GM18517 (cell line): ENCODE measurements at regions not wholly inside any gene's neighbourhood (a gene's known extent, or its start where the extent isn't known, plus 50 kb on each side); places are given as distances from the start of the nearest gene placed in this dataset.

Experiments used
- ATAC-seq: cut with Tn5 transposase; IDR thresholded peaks from one replicate; pipeline ENCODE4 v1.9.1; 2021; ENCODE audit warnings: mild to moderate bottlenecking, moderate library complexity; ENCODE audit not compliant: unreplicated experiment

DNA sequence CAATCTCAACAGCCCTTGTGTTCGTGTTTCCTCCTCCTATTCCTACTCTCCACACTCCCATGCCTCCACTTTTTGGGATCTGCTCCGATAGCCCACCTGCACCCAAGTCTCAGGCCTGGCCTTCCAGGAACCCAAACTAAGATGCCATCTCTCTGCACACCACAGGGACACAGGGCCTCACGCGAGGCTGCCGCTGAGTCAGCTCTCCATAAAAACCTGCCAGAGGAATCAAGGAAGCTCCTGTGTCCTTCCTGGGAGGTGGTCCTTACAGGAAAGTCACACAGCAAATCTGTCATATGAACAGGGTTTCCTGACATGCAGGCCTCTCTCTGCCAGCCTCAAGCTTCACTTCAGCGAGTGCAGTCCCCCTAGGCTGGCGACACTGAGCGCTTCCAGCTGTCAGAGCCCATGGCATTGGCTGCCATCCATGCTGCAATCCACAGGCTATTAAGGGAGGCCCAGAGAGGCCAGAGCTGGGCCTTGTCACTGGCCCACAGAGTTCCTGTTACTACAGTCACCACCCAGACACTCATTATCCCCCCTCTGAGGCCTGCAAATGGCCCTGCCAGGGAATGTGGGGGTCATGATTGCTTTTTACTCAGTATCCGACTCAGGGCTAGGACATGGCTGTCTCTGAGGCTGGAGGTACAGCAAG is 151.4 kb downstream of the OAT start:
- no peak for ATAC-seq

DNA sequence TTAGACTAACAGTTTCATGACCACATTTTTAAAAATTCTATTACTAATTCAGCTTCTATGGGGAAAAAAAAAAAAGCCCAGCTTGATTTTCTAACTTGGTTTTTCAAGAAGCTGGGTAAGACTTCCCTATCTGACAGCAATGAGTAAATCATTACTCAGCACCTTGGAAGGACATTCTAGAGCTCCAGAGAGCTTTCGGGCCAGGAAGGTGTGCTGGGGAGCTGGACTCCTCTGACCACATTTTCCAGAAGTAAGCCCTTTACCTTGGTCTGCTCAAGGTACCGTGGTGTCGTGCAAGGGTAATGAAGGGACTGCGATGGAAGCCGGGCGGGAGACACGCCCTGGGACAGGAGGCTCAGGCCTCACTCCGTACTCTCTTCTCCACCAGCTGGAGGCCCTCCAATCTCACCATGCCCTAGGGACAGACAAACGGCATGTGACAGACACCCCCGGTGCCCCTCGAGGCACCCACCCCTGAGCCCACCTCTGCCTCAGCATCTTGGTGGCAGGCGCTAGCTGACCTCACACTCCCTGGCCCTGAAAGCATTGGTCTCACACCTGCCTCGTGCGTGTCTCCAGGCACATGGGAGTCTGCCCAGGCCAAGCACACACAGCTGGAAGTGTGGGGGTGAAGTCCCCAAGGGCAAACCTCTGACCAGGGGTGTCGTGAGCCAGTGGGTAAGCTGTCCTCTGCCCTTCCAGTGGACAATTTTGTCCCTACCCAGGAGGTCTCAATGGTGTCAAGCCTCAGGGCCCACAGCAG is 152.1 kb downstream of the OAT start:
- ATAC-seq = no peak

DNA sequence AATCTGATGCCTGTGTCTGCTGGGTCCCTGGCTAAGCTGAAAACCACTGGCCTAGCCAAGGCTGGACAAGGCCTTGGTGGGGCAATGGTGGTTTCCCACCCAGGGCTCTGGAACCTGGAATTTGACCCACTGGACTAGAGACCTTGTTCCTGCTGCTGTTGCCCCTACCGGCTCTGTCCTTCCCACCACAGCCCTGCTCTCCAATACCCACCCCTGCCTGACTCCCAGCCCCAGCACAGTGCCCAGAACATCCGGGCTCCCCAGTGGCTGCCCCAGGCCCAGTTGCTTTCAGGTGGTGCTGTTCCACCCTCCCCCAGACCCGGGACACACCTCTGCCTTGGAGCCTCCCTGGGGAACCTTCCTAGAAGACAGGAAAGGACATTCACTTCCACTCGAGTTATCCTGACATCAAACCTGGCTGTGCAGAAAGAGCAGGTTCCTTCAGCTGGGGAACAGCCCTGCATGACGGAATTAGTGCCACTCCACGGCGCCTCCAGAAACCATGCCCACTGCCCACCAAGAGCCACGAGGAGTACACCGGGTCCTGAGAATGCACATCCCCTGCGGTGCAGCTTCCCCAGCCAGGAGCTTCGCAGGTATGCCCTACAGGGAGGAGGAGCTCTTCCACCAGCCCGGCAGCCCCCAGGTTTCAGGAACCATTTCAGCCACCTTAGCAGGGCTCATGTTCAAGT is 152.8 kb downstream of the OAT start:
- ATAC-seq = no peak

DNA sequence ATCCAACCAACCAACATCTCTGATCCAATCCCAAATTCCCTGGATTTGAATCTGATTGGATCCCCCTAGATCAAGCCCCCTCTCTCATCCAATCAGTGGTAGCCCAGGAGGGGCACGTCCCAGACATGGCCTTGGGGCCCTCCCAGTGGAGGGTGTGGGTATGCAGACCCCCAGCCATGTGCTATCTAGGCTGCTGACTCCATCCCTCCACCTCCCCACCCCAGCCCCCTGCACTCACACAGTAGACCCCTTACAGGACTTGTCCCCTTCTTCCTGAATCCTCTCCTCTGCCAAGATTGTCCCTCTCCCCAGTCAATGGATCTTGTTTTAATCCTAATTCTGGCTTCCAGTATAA is 153.4 kb downstream of the OAT start:
- no peak for ATAC-seq

DNA sequence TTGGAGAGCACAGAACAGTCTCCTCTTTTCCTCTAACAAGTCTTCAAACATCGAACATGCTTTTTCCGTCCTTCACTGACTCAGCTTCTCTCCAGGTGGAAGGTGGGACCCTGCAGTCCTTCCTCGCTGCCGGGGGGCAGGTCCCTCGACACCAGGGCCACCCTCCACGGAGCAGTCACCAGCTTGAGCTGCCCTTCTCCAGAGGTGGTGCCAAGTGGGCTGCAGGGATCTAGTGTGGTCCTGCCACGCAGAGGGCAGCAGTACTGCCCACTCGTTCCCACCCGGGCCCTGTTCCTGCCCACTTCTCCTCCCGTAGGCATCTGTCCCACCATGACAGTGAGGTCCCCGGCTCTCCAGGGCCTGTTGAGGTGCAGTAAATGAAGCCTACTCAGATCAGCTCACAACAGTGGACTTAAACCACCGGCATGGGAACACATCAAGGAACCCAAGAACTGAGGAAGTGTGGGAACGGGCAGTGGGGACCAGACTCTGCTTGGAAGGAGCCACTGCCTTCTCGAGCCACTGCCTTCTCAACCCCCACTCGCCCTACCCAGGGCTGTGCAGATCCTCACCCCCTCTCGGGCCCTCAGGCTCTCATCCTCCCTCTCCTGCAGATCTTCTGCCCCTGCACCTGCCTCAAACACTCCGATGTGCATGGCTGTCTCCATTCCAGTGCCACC is 153.9 kb downstream of the OAT start:
- ATAC-seq = no peak

DNA sequence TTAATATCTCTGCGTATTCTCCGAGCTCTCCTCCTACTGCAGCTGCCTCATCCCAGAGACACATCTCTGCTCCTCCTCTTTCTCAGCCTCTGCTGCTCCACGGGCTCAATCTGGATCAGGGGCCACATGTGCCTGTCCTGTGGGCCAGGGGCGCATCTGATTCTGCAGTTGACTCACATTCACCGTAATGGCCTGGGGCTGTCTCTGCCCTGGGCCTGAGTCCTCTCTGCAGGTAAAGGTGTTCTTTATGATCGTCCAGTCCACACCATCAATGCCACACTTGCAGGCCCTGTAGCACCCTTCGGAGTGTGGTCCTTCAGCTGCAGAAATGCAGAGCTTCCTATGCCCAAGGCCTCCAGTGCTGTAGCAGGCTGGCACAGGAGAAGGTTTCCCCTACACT is 154.5 kb downstream of the OAT start:
- ATAC-seq = no peak

DNA sequence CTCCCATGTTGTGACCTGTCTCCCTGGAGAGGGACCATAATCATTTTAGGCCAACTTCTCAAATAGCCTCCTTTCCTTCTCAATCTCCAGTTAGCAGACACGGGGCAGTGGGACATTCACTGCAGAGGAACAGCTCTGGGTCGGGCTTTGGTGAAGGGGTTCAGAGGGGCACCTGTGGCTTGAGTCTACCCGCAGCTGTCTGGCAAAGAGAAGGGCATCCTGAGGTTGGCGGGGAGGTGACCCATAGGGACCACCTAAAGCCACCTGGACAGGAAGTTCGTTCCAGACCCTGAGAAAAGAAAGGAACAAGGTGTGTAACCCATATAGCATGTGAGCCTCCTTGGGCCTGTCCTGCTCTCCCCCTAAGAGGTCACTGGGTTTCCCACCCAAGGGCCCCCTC is 155.0 kb downstream of the OAT start:
- ATAC-seq = no peak

DNA sequence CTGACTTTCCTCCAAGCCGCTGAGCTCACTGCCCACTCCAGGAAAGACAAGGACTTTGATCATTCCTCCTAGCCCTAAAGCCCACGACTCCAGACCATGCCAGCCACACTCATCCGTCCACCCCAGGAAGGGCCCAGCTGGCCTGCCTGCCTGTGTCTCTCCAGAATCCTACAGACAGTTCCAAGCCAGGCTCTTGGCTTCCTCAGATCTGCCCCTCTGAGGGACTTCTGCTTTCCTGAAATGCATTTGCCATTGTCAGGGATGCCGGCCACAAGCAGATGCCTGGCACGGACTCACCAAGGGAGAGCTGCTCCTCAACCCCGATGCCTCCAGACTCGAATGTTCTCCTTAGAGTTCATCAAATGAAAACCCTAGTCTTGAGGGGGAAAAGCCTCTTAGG is 155.8 kb downstream of the OAT start:
- no peak for ATAC-seq

DNA sequence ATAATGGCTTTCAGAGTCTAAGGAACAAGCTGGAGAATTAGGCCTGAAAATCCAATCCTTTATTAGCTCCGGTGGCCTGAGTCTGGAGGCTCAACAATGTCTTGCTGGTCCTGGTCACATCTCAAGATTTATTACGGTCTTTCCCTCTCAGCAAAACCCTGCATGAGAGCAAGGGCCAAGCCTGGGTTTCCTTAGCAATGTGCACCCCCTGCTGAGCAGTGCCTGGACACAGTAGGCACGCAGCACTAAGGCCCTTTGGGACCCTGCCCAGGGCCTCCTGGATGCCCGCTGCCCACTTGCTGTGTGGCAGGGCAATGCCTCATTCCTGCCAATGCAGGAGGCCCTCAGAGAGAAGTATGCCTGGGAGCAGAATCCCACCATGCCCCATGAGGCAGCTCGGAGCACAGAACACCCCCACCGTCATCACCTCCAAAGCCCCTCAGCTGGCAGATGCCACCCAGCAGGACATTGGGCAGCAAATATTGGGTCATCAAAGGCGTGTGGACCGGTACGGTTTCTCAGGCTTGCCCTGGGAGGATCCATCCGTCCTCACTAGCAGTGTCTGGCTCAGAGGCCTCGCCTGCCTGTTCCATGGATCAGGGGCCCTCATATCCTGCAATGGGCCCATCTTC is 156.4 kb downstream of the OAT start:
- no peak for ATAC-seq

DNA sequence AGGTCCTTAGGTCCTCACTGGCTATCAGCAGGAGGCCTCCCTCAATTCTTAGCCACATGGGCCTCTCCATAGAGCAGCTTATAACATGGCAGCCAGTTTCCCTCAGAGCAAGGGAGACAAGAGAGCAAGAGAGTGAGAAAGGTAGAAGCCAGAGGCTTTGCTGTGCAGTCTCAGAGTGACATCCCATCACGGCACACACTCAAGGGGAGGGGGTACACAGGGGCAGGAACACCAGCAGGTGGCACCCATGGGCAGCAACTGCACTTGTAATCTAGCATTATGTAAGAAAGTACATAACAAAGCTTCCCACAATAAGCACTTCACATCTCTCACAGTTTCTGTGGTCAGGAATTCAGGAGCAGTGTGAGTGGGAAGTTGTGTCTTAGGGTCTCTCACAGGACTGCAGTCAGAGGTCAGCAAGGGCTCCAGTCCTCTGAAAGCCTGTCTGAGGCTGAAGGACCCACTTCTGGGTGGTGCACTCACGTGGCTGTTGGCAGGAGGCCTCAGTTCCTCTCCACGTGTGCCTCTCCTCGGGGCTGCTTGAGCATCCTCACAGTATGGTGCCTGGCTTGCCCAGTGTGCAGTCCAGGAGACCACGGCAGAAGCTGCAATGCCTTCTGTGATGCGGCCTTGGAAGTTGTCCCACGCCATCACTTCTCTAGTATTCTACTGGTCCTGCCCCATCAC is 159.4 kb downstream of the OAT start:
- no peak for ATAC-seq

DNA sequence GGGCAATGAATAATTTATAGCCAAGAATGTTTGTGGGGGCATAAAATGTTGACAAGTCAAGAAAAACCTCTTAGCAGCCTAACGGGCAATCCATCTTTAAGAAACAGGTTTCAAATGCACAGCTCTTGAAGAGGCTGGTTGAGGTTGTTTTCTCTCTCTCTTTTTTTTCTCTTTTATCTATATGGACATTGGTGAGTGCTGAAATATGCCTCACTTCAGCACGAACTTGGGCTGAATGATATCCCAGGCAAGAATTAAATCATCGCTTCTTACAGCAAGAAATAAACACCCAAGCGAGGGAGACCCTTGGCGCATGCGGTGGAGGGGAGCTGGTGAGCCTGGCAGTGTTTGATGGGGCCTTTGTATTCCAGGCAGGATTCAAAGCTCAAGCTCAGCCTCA is 160.9 kb downstream of the OAT start:
- no peak for ATAC-seq

DNA sequence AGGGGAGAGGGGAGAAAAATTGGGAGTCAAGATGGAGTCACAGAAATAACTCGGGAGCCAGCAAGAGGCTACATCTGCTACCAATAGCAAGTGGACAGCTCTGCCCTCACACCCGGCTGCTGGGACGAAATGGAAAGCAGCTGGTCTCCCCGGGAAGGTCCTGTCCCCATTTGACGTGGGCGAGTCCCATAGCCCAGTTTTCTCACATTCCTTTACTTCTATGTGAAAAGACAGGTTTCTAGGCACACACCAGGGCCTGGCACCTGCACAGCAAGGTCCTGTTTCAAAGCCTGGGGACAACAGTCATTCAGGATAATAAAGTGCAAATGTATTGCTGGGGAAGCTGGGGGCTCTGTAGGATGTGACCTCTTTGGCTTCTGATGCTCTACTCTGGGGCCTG is 162.6 kb downstream of the OAT start:
- ATAC-seq = no peak

DNA sequence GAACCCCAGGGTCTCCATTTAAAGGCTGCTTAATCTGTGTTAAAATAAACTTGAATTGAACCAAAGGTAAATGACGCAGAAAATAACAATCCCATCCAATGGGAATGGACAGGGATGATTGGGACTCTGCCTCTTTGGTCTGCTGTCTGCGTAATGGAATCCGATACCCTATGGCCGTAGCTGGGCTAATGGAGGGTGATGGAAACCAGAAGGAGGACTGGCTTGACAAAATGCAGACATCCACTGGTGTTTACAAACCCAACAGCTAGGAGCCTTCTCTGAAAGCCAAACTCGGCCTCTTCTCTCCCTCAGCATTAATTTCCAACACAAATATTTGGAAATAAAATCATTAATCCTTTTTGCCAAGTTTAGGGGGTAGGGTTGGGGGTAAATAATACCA is 162.2 kb upstream of the CHST15 start:
- ATAC-seq = no peak

DNA sequence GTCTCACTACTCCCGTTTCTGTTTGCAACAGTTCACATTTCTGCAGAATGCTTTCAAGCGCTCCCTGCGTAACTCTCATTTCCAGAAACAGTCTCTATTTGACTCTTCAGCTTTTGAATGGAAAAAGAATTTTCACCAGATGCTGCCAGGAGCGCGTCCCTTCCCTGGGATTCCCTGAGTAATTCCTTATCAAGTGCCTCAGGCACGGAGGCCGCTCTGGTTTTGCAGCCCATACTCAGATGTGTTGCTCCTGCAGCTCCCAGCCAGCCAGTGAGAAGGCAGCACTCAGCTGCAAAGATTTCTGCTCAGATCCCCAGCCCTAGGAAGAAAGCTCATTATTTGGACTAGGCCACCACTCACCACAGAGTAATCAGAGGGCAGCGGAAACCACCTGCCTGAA is 161.1 kb upstream of the CHST15 start:
- ATAC-seq = no peak

DNA sequence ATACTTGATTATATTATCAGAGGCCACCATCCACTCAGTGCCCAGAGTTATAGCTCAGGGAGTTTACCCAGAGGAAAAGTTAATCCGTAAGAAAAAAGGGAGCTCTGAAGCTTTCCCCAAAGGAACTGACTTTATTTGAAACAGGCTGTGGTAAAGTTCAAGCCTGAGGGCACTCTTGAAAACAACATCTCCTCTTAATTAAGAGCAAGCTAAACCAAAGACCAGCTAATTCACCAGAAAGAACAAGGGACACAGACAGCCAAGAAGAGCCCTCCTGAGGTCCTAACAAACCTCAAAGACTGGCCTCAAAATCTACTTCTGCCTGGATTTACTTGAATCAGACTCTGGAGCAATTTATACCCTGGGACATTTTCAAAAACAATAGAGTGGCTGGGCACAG is 159.6 kb upstream of the CHST15 start:
- no peak for ATAC-seq

DNA sequence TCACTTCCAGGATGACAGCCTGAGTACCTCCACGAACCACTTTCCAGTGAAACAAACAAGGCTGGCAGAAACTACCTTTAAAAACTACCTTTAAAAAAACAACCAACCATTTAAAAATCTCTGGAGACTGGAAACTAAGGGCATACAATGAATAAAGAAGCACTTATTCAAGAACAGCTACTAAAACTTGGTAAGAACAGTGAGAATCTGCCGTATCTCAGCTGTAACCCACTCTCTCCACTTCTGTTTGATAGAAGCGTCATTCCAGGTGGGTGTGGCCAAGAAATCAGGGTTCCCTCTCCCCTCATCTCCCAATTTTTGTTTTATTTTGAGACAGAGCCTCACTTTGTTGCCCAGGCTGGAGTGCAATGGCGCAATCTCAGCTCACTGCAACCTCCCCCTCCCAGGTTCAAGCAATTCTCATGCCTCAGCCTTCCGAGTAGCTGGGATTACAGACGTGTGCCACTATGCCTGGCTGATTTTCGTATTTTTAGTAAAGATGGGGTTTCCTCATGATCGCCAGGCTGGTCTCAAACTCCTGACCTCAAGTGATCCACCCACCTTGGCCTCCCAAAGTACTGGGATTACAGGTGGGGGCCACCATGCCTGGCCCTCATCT is 158.8 kb upstream of the CHST15 start:
- no peak for ATAC-seq

DNA sequence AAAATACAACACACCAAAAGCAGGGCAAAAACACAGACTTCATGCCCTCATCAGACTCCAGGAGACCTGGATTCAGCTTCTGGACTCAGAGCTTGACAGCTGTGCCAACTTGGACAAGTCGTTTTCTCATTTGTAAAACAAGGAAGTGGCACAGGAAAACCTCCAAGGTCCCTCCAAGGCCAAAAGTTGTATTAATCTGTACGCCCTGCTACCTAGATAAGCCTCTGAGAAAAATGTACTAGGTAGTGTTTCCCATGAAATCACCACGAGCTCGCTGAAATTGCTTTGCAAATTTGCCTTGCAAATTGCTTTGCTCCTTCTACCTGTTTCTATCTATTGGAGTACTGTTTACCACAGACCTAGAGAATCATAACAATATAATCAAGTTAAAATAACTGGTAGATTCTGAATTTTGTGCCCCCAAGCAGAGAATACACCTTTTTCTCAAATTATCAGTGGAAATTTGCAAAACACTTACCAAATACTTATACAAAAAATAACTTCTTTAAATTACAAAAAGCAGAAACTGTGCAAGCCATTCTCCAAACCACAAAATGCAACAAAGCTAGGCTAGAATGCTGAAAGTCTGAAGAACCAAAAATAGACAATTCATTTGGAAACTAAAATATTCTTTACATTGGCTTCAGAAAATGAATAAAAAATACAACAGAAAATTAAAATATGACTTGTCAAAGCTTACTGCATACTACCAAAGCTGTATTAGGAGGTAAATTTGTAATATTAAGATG is 158.1 kb upstream of the CHST15 start:
- no peak for ATAC-seq

DNA sequence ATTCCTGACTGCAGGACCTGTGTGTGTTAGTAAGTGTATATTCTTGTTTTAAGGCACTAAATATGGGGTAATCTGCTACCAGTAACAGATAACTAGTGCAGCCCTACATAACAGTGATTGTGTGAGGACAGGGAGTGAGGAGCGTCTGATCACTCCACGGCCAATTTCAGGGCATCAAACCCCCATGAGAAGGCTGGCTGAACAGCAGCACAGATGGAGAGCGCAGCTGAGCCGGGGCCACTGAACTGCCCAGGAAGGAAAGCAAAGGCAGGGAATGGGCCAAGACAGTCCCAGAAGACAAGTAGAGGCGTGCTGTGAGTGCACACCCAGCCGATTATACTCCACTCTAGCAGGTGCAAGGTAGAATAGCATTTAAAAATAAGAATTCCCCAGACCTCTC is 157.1 kb upstream of the CHST15 start:
- ATAC-seq = no peak

DNA sequence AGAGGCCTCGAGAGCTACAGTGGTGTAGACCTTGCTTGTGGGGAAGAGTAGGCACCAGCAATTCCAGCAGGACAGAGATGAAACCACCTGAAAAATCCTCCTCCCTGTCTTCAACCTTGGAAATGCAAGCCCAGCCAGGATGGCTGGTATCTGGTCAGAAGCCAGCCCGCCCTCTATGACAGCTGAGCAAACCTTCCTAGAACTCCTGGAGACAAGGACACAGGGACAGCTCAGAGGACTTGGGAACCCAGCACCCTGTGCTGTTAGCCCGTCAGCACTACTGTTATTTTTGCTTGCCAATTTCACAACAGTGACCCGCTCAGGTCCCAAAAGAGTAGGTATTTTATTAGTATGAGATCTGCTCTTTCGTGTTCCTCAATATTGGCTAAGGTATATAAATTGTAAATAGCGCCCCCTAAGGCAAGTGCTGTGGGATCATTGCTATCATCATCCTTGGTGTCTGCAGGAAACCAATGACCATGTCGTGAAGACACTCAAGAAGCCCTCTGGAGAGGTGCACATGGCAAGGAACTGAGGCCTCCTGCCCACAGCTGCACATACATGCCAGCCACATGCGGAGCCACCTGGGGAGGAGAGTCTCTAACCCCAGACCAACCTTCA is 156.5 kb upstream of the CHST15 start:
- no peak for ATAC-seq
